Activated gamma-delta T cell treated with Interleukin-2 at 50 U/mL for 16 hours (primary cell): ENCODE measurements at regions not wholly inside any gene's neighbourhood (a gene's known extent, or its start where the extent isn't known, plus 50 kb on each side); places are given as distances from the start of the nearest gene placed in this dataset.

Source experiments
- DNase-seq: peaks from one replicate; pipeline ENCODE4 v3.0.0-alpha.2; 2020

DNA sequence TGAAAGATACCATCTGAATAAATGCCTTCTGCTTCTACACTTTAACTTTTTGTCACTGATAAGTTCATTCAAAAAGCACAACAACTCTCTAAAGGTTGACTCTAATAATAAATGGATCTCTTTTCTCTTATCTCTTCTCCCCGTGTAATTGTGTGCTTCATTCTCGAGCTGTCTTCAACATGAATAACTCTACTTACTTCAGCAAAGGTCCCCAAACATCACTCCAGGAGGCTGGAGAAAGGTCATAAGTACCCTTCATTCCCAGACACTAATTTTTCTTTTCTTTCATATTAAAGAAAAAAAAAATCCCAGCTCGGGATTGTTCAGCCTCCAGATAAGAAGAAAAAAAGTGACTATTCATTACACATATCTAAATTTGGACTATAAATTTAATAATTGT lies 222.2 kb downstream of the FOXO1 start:
- no peak for DNase-seq

DNA sequence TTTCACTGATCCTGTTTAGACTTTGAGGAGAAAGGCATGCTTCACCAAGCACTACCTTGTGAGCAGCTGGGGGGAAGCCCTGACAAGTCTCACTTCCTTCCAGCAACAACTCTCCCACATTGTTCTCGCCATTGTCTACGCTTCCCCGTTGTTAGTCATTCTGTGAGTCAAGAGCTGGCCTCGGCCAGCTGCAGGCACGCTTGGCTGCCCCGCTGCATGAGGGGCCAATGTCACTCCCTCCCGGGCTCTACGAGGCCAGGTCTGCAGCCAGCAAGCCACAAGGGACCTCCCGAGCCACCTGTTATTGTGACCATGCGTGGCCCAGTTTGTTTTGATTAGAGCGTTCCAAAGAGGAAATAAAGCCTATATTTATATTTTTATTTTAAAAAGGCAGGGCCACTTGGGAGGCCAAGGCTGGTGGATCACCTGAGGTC lies 220.9 kb downstream of the FOXO1 start:
- DNase-seq = no peak

DNA sequence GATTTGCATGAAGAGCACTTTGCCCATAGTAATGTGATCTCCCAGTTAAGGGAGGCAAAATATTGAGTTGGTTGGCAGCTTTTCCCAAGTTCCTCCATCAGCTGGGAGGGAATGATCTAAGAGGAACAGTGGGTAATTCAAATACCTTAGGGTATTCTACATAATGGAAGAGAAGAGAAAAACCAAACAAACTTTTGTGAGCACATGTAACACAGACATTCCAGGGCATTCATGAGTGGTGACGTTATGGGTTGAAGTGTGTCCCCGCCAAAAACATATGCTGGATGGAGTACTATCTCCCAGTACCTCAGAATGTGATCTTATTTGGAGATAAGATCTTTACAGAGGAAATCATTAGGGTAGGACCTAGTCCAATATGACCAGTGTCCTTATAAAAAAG lies 220.1 kb downstream of the FOXO1 start:
- DNase-seq = no peak

- no peak for DNase-seq
These were observed 218.6 kb downstream of the FOXO1 start for GRCh38 chr13:40447857-40448256.

DNA sequence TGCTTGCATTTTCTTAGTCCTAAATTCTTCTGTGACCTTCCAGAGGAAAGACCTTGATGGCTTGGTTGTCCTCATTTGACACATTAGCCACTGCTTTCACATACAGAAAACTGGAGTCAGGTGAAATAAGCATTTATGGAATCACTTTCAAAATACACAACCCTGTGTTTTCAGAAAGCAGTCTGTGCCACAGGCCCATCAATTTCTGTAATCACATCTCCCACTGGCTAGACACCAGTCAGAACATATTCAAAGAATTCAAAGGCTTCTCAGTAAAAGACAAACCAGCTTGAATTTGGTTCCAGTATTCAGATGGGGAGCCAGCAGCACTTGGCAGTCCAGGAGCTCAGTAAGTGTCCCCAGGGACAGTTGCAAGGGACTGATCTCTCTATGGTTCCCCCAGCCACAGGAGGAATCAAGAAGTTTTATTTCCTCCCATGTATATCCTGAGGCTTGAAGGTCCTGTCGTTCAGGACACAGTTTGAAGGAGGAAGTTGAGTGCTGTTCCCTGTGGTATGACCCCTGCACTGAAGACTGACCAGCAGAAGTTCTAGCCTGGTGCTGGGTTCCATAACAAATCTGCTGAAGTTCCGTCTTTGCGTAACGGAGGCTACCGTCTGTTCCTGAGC lies 214.3 kb downstream of the FOXO1 start:
- no peak for DNase-seq

GRCh38 chr13:40452741-40453334 lies 213.6 kb downstream of the FOXO1 start:
- DNase-seq = no peak

DNA sequence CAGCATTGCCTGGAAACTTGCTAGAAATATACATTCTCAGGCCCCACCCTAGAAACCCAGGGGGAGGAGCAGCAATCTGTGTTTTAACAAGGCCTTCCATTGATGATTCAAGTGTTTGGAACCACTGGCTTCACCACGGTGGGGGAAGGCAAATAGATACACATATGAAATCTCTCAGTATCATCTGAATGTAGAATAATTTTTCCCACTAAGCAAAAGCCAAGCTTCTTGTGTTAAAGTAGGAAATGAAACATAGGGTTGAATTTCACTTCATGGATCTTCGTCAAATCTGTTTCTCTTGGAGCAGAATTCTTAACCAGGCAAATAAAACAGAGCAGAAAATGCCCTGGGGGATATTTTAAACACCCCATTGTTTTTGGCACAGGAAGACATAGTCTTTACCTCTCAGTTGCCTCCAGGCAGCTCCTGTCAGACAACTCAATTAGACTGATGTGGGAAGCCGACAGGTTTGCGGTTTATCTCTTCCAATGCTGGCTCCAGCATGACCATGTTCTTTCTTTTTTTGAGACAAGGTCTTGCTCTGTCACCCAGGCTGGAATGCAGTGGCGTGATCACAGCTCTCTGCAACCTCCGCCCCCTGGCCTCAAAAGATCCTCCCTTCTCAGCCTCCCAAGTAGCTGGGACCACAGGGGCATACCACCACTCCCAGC lies 213.0 kb downstream of the FOXO1 start:
- DNase-seq = no peak

DNA sequence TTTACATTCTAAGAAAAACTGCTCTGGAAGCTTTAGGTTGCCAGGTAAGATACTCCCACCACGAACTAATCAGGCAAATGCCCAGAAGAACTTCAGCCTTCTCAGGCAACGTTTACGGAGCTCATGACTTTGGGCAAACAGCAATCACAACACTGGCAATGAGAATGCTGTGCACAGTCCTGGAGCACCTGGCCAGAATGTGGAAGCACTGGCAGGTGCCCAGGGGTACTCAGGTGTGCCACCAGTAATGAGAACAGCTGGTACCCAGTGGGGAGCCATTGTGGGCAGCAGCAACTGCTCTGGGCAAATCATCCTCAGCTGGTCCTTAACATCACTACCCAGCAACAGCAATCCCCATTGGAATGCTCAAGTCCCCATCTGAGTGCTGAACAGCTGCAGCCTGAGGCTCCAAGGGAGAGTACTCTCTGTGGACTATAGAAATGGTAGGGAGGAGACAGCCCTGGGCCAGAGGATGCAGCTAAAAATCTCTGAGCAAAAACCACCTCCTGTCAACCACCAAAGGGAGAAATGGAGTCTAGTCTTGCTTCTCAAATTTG lies 210.0 kb downstream of the FOXO1 start:
- no peak for DNase-seq

DNA sequence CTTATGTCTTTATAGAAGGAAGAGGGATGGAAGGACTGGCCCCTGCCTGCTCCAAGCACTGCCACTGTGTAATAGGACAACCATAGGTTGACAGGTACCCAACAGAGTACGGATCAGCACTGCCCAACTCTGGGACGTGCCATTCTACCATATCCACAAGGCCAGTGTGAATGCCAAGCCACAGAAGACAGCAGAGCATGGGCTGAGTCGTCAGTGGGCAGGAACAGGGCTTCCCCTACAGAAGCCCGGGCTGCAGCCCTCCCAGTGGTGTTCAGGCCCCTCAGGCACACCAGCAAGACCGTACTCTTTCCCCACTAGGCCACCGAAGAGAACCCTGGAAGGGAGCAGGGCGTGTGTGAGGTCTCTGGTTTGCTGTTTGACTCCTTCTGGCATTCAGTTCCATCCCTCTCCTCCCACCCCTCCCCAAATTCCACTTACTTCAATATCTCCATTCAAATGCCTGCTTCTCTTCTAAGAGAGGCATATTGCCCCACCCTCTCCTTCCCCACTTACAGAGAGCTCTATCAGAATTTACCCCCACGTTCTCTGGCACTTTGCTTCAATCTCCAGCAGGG lies 209.4 kb downstream of the FOXO1 start:
- no peak for DNase-seq

- DNase-seq = no peak
These were observed 208.3 kb downstream of the FOXO1 start for GRCh38 chr13:40457929-40458719.

DNA sequence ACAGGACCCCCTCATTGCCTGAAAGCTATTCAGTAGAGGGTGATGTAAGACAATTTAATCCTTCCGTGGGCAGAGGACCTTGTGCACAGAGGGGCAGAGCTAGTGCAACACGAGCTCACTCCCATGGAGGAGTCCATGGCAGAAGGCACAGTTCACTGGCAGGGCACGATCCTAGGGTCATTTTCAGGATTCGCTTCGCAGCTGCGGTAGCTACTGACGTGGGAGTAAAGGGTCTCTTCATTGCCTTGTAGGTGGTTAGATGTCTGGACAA lies 207.8 kb downstream of the FOXO1 start:
- no peak for DNase-seq

- no peak for DNase-seq
These were observed 206.3 kb downstream of the FOXO1 start for GRCh38 chr13:40460116-40460515.

GRCh38 chr13:40464337-40465014 lies 202.0 kb downstream of the FOXO1 start:
- DNase-seq = no peak

DNA sequence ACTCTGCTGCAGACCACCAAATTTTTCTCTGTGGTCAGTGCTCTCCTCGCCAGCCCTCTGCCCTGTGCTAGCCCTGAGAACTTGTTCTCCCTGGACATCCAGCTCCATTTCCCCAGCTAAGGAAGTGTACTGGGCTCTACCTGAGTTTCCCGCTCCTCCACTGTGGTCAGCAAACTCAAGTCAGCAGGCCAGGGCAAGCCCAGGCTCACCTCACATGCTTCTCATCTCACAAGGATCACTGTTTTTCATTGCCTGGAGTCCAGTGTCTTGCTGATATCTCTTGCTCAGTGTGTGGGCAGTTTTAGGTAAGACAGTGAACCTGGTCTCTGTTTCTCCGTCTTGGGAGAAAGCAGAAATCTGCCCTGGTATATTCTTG lies 201.4 kb downstream of the FOXO1 start:
- DNase-seq = no peak

DNA sequence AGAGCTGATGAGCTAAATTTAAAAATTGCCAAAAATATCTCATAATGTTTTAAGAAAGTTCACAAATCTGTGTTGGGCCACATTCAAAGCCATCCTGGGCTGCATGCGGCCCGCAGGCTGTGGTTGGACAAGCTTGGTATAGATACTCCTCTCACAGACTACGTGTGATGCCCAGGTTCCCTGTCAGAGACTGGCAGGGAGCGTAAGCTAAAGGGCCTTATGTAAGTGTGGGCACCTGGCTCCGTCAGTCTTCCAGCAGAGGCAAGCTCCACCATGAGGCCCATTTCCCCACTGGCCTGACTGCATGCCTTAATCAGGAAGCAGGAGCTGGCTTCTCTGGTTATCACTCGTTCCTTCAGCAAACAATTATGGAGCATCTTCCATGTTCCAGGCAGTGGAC lies 200.2 kb downstream of the FOXO1 start:
- no peak for DNase-seq

DNA sequence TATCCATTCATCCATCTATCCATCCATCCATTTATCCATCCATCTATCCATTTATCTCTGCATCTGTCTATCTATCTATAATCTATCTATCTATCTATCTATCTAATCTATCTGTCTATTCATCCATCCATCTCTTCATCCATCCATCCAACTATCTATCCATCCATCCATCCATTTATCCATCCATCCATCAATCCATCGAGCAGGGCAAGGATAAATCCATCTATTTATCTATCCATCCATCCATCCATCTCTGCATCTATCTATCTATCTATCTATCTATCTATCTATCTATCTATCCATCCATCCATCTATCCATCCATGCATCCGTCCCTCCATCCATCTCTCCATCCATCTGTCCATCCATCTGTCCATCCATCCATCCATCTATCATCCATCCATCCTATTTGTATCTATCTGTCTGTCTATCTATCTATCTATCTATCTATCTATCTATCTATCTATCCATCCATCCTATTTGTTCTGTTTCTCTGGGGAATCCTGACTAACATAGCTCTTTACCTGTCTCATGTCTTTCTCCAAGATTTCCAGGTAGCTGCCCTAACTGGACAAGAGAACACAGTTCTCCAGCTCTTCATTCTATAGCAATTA lies 198.1 kb downstream of the FOXO1 start:
- no peak for DNase-seq

- DNase-seq = no peak
These were observed 196.7 kb downstream of the FOXO1 start for GRCh38 chr13:40469581-40470310.

DNA sequence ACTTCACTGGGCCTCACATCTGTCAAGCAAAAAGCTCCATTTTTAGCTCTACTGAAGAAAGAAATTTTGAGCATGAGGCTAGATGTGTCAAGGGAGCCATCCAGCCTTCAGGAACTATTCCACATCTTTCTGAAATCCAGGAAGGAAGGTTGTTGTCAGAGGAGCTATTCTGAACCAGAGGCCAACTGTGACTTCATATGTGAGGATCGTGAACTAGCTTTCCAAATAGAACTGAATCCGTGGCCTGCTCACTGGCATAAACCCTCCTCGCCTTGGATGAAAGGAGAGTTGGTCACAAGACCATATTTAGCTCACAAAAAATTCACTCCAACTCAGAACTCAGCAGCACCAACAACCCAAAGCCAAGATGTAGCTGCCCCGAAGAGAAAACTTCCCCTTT lies 195.8 kb downstream of the FOXO1 start:
- no peak for DNase-seq

- no peak for DNase-seq
These were observed 195.4 kb downstream of the FOXO1 start for GRCh38 chr13:40471076-40471475.

DNA sequence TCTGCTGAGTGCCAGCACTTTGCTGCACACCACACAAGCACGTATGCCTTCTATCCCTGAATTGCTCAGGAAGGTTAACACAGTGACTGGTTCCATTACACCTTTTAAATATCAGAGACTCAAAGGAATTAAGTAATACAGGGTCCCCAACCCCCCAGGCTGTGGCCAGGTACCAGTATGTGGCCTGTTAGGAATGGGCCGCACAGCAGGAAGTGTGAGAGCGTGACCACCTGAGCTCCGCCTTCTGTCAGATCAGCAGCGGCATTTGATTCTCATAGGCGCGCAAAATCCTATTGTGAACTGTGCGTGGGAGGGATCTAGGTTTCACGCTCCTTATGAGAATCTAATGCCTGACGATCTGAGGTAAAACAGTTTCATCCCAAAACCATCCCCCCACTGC lies 194.5 kb downstream of the FOXO1 start:
- DNase-seq = no peak

GRCh38 chr13:40472427-40473220 lies 193.8 kb downstream of the FOXO1 start:
- DNase-seq = no peak
